HepG2 (cell line): ENCODE measurements at regions not wholly inside any gene's neighbourhood (a gene's known extent, or its start where the extent isn't known, plus 50 kb on each side); places are given as distances from the start of the nearest gene placed in this dataset.

Experiments used
- ATAC-seq: fragments of 200-7000 bp; cut with Tn5 transposase; 3 replicates; pipeline ENCODE4 v1.9.1; 2020; ENCODE audit warnings: mild to moderate bottlenecking, moderate library complexity
- BruUV-seq: library from RNA; stranded (reverse); fragments of 400-500 nt; replicated peaks from 2 replicates; lab custom pipeline; 2021; lab: Mats Ljungman, UMichigan
- CTCF ChIA-PET: fragments of 300-600 bp; formaldehyde crosslinking; extraction: SDS; loops from one replicate; lab custom pipeline; 2021; ENCODE audit warnings: low total read pairs, inconsistent platforms, low intra/inter-chr PET ratio; lab: Yijun Ruan, JAX
- POLR2A ChIA-PET: fragments of 350-600 bp; sonication (Branson Sonifier 250); formaldehyde crosslinking; loops from one replicate; lab custom pipeline; 2020; ENCODE audit warnings: antibody characterized with exemption, inconsistent platforms; lab: Yijun Ruan, JAX
- DNase-seq: peaks from one replicate; pipeline ENCODE4 v3.0.0-alpha.2; 2015; ENCODE audit warnings: low spot score
- FAIRE-seq: peaks from 3 replicates; lab custom pipeline; 2011; peaks lifted over from hg19 to GRCh38; lab: Jason Lieb, UNC
- H2AFZ ChIP-seq: one replicate; pipeline ENCODE4 v1.6.1; 2011; ENCODE audit warnings: low read length, inconsistent platforms
- H3K27ac ChIP-seq: fragments of 300-600 bp; 3 replicates; pipeline ENCODE4 v1.8.0; 2011; ENCODE audit warnings: mixed run types, mild to moderate bottlenecking, mixed read lengths, low read length, inconsistent platforms; ENCODE audit not compliant: insufficient read depth; ENCODE audit errors: extremely low read length
- H3K27me3 ChIP-seq, 2 experiments: fragments of 200-600 bp in 1 of 2; 2 replicates in 1 of 2; 3 replicates in 1 of 2; pipeline versions ENCODE4 v1.6.0 to v1.8.0; 2011; ENCODE audit warnings: low read length in 2 of 2, mild to moderate bottlenecking in 2 of 2, moderate library complexity in 2 of 2, inconsistent platforms in 1 of 2; ENCODE audit not compliant: insufficient read depth in 2 of 2, control insufficient read depth in 1 of 2
- H3K36me3 ChIP-seq, 2 experiments: fragments of 200-600 bp in 1 of 2; replicated peaks in 1 of 2; 2 replicates in 1 of 2; 3 replicates in 1 of 2; pipeline versions ENCODE4 v1.5.1 to v1.8.0; 2011; ENCODE audit warnings: low read length in 2 of 2, inconsistent platforms in 1 of 2; ENCODE audit not compliant: insufficient read depth in 2 of 2, control insufficient read depth in 1 of 2
- H3K4me1 ChIP-seq: 2 replicates; pipeline ENCODE4 v1.5.1; 2012; ENCODE audit warnings: low read length, inconsistent platforms; ENCODE audit not compliant: insufficient read depth
- H3K4me2 ChIP-seq: 2 replicates; pipeline ENCODE4 v1.6.0; 2011; ENCODE audit warnings: low read depth, low read length, inconsistent platforms
- H3K4me3 ChIP-seq, 3 experiments: fragments of 200-600 bp in 1 of 3; sonication (generic), shearing (Covaris generic) in 1 of 3; replicated peaks in 1 of 3; 2 replicates each; pipeline ENCODE4 v1.5.1; 2011 to 2016; ENCODE audit warnings: low read length in 3 of 3, inconsistent platforms in 2 of 3, low read depth in 2 of 3, mild to moderate bottlenecking in 2 of 3, control low read depth in 1 of 3, mixed read lengths in 1 of 3; ENCODE audit not compliant: insufficient read depth in 1 of 3
- H3K79me2 ChIP-seq: one replicate; pipeline ENCODE4 v1.6.1; 2011; ENCODE audit warnings: low read length, inconsistent platforms; ENCODE audit not compliant: insufficient read depth
- H3K9ac ChIP-seq: 2 replicates; pipeline ENCODE4 v1.6.0; 2011; ENCODE audit warnings: mild to moderate bottlenecking, low read depth, low read length, inconsistent platforms; ENCODE audit not compliant: insufficient read depth
- H3K9me3 ChIP-seq: 2 replicates; pipeline ENCODE4 v1.5.1; 2012; ENCODE audit warnings: mild to moderate bottlenecking, low read length
- H4K20me1 ChIP-seq: 2 replicates; pipeline ENCODE4 v1.6.0; 2011; ENCODE audit warnings: inconsistent platforms, mild to moderate bottlenecking, low read length, moderate library complexity; ENCODE audit not compliant: insufficient read depth
- AFF4 ChIP-seq: sonication (generic); formaldehyde crosslinking; IDR thresholded peaks from 2 replicates; pipeline ENCODE4 v1.4.0; 2020; ENCODE audit warnings: missing genetic modification reagents
- PHF21A ChIP-seq: sonication (generic); formaldehyde crosslinking; IDR thresholded peaks from 2 replicates; pipeline ENCODE4 v1.5.0; 2020; ENCODE audit warnings: mild to moderate bottlenecking, missing genetic modification reagents
- STAT5B ChIP-seq: sonication (generic); formaldehyde crosslinking; IDR thresholded peaks from 2 replicates; pipeline ENCODE4 v1.4.0; 2020; ENCODE audit warnings: missing genetic modification reagents
- ZBTB49 ChIP-seq: sonication (generic); formaldehyde crosslinking; IDR thresholded peaks from 2 replicates; pipeline ENCODE4 v1.4.0; 2020; ENCODE audit warnings: missing genetic modification reagents, borderline replicate concordance
- ZEB1 ChIP-seq: IDR thresholded peaks from 2 replicates; pipeline ENCODE4 v1.6.1; 2012; ENCODE audit warnings: mild to moderate bottlenecking, low read depth, inconsistent platforms; ENCODE audit not compliant: insufficient replicate concordance
- ZGPAT ChIP-seq: IDR thresholded peaks from 2 replicates; pipeline ENCODE4 v1.6.1; 2016; ENCODE audit warnings: mild to moderate bottlenecking
- ZNF503 ChIP-seq: sonication (generic); formaldehyde crosslinking; IDR thresholded peaks from 2 replicates; pipeline ENCODE4 v1.4.0; 2020; ENCODE audit warnings: missing genetic modification reagents
- ZNF619 ChIP-seq: sonication (generic); formaldehyde crosslinking; IDR thresholded peaks from 2 replicates; pipeline ENCODE4 v1.4.0; 2020; ENCODE audit warnings: mild to moderate bottlenecking, missing genetic modification reagents
- ZNF883 ChIP-seq: sonication (generic); formaldehyde crosslinking; IDR thresholded peaks from 2 replicates; pipeline ENCODE4 v1.5.1; 2020; ENCODE audit warnings: mild to moderate bottlenecking, missing genetic modification reagents; ENCODE audit errors: not compliant biosample characterization
- WGBS: methylation state at CpG from one replicate; pipeline ENCODE4 v1.1.6; 2017; ENCODE audit warnings: low lambda C conversion rate; 5-methylcytosine and 5-hydroxymethylcytosine counted together
- in situ Hi-C: cut with HindIII; loops from 2 replicates; pipeline ENCODE4 v1.10.0; 2017; ENCODE audit warnings: low pct_unique_long_range_greater_than_20kb; ENCODE audit not compliant: extremely low pct_ligation_motif_present
- intact Hi-C: fragments of 100-400 bp; cut with micrococcal nuclease; formaldehyde crosslinking; loops from one replicate; pipeline ENCODE4 v1.10.0; 2022; ENCODE audit not compliant: unreplicated experiment

- ChIA-PET POLR2A (no interaction called here), CTCF (no interaction called here)
- H4K20me1 ChIP-seq, result no peaks in the 10 kb centered on the region
- intact Hi-C loops (no loop called here), in situ Hi-C loops (no loop called here)
- H2AFZ ChIP-seq, result no peak overlapping the region
- FAIRE-seq, result no peak
- 59% methylated on average over 1 of the region's 1 CpG for WGBS
- H3K36me3 ChIP-seq, result no peaks in the 10 kb centered on the region
- no peaks in the 10 kb centered on the region for H3K79me2 ChIP-seq
- no peak overlapping the region for H3K27ac ChIP-seq
- ATAC-seq, result no peak
- H3K27me3 ChIP-seq, result no peaks in the 10 kb centered on the region
- no TSS peak for BruUV-seq
- H3K4me3 ChIP-seq, result no peak overlapping the region
- DNase-seq, result no peak
- no peak overlapping the region for H3K4me2 ChIP-seq
- no peaks in the 10 kb centered on the region for H3K9me3 ChIP-seq
- TF ChIP-seq ZNF883 (CRISPR knock-in tag) (no peak), ZBTB49 (CRISPR knock-in tag) (no peak), ZNF619 (CRISPR knock-in tag) (no peak), ZGPAT (CRISPR knock-in tag) (no peak), PHF21A (CRISPR knock-in tag) (no peak), STAT5B (CRISPR knock-in tag) (no peak), AFF4 (no peak), ZEB1 (no peak), ZNF503 (CRISPR knock-in tag) (no peak)
- TF ChIP-seq, all 625 proteins: peak for 0
- no peak overlapping the region for H3K9ac ChIP-seq
- peaks cover 10% of the 10 kb centered on the region for H3K4me1 ChIP-seq
Observed at GRCh38 chr12:89166525-89166934, 185.8 kb downstream of the DUSP6 start.
